Fibroblast of lung (primary cell): ENCODE measurements at regions not wholly inside any gene's neighbourhood (a gene's known extent, or its start where the extent isn't known, plus 50 kb on each side); places are given as distances from the start of the nearest gene placed in this dataset.

Experiments
- DNase-seq, 2 donors: peaks; one replicate each; pipeline versions ENCODE4 v3.0.0 to v3.0.0-alpha.2; 2010; ENCODE audit warnings: low read depth in 2 of 2
- H2AFZ ChIP-seq: 2 replicates; pipeline ENCODE4 v1.5.1; 2012; ENCODE audit warnings: low read length, control low read depth, inconsistent platforms
- H3K27ac ChIP-seq: 2 replicates; pipeline ENCODE4 v1.5.1; 2011; ENCODE audit warnings: low read length, control low read depth; ENCODE audit not compliant: insufficient read depth
- H3K27me3 ChIP-seq: 2 replicates; pipeline ENCODE4 v1.5.1; 2011; ENCODE audit warnings: mild to moderate bottlenecking, low read length; ENCODE audit not compliant: control insufficient read depth, insufficient read depth
- H3K36me3 ChIP-seq: 2 replicates; pipeline ENCODE4 v1.5.1; 2011; ENCODE audit warnings: low read length; ENCODE audit not compliant: control insufficient read depth, insufficient read depth
- H3K4me1 ChIP-seq: 2 replicates; pipeline ENCODE4 v1.5.1; 2011; ENCODE audit warnings: low read length; ENCODE audit not compliant: control insufficient read depth, insufficient read depth; ENCODE audit errors: extremely low read depth
- H3K4me2 ChIP-seq: 2 replicates; pipeline ENCODE4 v1.5.1; 2011; ENCODE audit warnings: low read length, control low read depth; ENCODE audit not compliant: insufficient read depth; ENCODE audit errors: extremely low read depth
- H3K4me3 ChIP-seq, 4 experiments: fragments of 200-600 bp in 1 of 4; sonication (generic) in 1 of 4; replicated peaks in 1 of 4; 2 replicates each; pipeline ENCODE4 v1.5.1; 2011 to 2016; ENCODE audit warnings: low read length in 4 of 4, low read depth in 3 of 4, mild to moderate bottlenecking in 3 of 4, control low read depth in 2 of 4, inconsistent platforms in 1 of 4, mixed read lengths in 1 of 4; ENCODE audit not compliant: insufficient read depth in 1 of 4; ENCODE audit errors: control extremely low read depth in 1 of 4
- H3K79me2 ChIP-seq: 2 replicates; pipeline ENCODE4 v1.5.1; 2012; ENCODE audit warnings: mild to moderate bottlenecking, low read length, inconsistent platforms; ENCODE audit not compliant: control insufficient read depth, insufficient read depth
- H3K9ac ChIP-seq: 2 replicates; pipeline ENCODE4 v1.5.1; 2011; ENCODE audit warnings: mild to moderate bottlenecking, low read length, control low read depth; ENCODE audit not compliant: insufficient read depth
- H3K9me3 ChIP-seq: 2 replicates; pipeline ENCODE4 v1.5.1; 2012; ENCODE audit warnings: low read depth, low read length; ENCODE audit not compliant: control insufficient read depth, insufficient read depth
- H4K20me1 ChIP-seq: 2 replicates; pipeline ENCODE4 v1.5.1; 2011; ENCODE audit warnings: low read length; ENCODE audit not compliant: control insufficient read depth, insufficient read depth; ENCODE audit errors: extremely low read depth
- CTCF ChIP-seq, 2 donors: IDR thresholded peaks in 1 of 2; conservative IDR thresholded peaks in 1 of 2; 1 replicate in 1 of 2; 2 replicates in 1 of 2; pipeline ENCODE4 v1.5.1; 2011 to 2012; ENCODE audit warnings: low read length in 2 of 2, control low read depth in 1 of 2, inconsistent platforms in 1 of 2, low read depth in 1 of 2, mild to moderate bottlenecking in 1 of 2
- EZH2 ChIP-seq: IDR thresholded peaks from 2 replicates; pipeline ENCODE4 v1.5.1; 2012; ENCODE audit warnings: low read length, control low read depth, mild to moderate bottlenecking; ENCODE audit errors: missing control alignments

DNA sequence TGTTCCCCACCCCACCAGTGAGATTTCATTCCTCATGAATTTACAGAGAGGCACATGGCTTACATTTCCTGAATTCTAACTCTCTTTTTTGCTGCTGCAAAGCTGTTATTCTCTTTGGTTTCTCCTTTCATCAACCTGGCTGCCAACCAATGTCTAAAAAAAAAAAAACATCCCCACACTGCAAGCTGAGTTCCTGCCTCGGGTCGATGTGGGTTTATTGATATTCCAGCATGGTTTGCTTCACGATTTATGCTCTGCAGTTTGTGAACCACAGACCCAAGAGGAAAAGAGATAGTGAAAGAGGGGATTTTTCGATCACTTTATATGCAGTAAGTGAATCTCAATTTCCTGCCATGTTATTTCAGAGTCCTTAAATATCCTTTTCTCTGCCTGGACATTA, 363.6 kb downstream of the LPIN1 start:
- H3K4me3 ChIP-seq: no peak overlapping the region
- no peaks in the 10 kb centered on the region for H3K9me3 ChIP-seq
- no peaks in the 10 kb centered on the region for H4K20me1 ChIP-seq
- no peak overlapping the region for H3K27ac ChIP-seq
- TF ChIP-seq EZH2 (no peak), CTCF (conservative IDR thresholded peaks at IDR 0.05 in 1 of 2, IDR thresholded peaks at IDR 0.05 in 1 of 2; ENCODE audit: low read depth in 1 of 2, low read length in 2 of 2) (no peak)
- H3K27me3 ChIP-seq: no peaks in the 10 kb centered on the region
- DNase-seq: peak; percentile 37 to 64
- H3K4me2 ChIP-seq: no peak overlapping the region
- no peak overlapping the region for H3K9ac ChIP-seq
- no peaks in the 10 kb centered on the region for H3K79me2 ChIP-seq
- no peak overlapping the region for H2AFZ ChIP-seq
- no peaks in the 10 kb centered on the region for H3K36me3 ChIP-seq
- H3K4me1 ChIP-seq: peaks cover 9% of the 10 kb centered on the region

GRCh38 chr2:12110481-12110880, 364.0 kb downstream of the LPIN1 start:
- TF ChIP-seq EZH2: no peak
- TF ChIP-seq CTCF (conservative IDR thresholded peaks at IDR 0.05 in 1 of 2, IDR thresholded peaks at IDR 0.05 in 1 of 2; ENCODE audit: low read depth in 1 of 2, low read length in 2 of 2): no peak
- no peak overlapping the region for H3K27ac ChIP-seq
- no peaks in the 10 kb centered on the region for H3K36me3 ChIP-seq
- no peak for DNase-seq
- H2AFZ ChIP-seq: no peak overlapping the region
- H3K4me1 ChIP-seq: peaks cover 9% of the 10 kb centered on the region
- H3K4me2 ChIP-seq: no peak overlapping the region
- H3K27me3 ChIP-seq: no peaks in the 10 kb centered on the region
- H3K4me3 ChIP-seq: no peak overlapping the region
- no peak overlapping the region for H3K9ac ChIP-seq
- H3K9me3 ChIP-seq: no peaks in the 10 kb centered on the region
- no peaks in the 10 kb centered on the region for H4K20me1 ChIP-seq
- no peaks in the 10 kb centered on the region for H3K79me2 ChIP-seq

GRCh38 chr2:12113412-12113811, 367.0 kb downstream of the LPIN1 start:
- Histone ChIP-seq H3K4me1 (no peaks in the 10 kb centered on the region), H3K9me3 (no peaks in the 10 kb centered on the region), H4K20me1 (no peaks in the 10 kb centered on the region), H3K27me3 (no peaks in the 10 kb centered on the region), H3K27ac (no peak overlapping the region), H3K4me3 (no peak overlapping the region), H3K9ac (no peak overlapping the region), H2AFZ (no peak overlapping the region), H3K36me3 (no peaks in the 10 kb centered on the region), H3K4me2 (no peak overlapping the region), H3K79me2 (no peaks in the 10 kb centered on the region)
- DNase-seq: no peak
- TF ChIP-seq CTCF (conservative IDR thresholded peaks at IDR 0.05 in 1 of 2, IDR thresholded peaks at IDR 0.05 in 1 of 2; ENCODE audit: low read depth in 1 of 2, low read length in 2 of 2): no peak
- TF ChIP-seq EZH2: no peak
